ENCODE measurements at regions not wholly inside any gene's neighbourhood (a gene's known extent, or its start where the extent isn't known, plus 50 kb on each side); places are given as distances from the start of the nearest gene placed in this dataset.

DNA sequence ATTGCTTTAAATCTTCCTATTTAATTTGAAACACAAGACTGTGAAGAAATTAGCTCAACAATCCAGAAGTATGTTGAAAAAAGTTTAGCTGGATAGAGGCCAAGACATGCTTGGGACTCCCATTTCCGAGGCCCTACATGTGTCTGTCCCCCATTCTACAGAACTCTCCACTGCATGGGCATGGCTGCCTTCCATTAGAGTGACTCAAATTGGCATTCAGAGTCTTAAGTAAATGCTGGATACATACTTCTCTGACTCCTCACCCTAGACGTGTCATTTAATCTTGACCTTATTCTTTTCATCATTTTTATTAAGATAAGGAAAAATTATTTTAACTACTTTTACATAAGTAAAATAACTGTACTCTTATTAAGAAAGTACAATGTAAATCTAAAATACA lies 530.4 kb upstream of the CDH9 start:
- TF ChIP-seq CBX8 (IDR thresholded peaks at IDR 0.05; ENCODE audit: borderline replicate concordance, low read depth, low read length) (no peak), TEAD4 (IDR thresholded peaks at IDR 0.05; ENCODE audit: low read depth, low read length) (no peak), JUN (IDR thresholded peaks at IDR 0.05; ENCODE audit: low read depth, low read length) (no peak), EZH2 (IDR thresholded peaks at IDR 0.05; ENCODE audit: low read depth, low read length, severe bottlenecking) (no peak), CEBPB (IDR thresholded peaks at IDR 0.05; ENCODE audit: low read depth, low read length) (no peak), BRCA1 (IDR thresholded peaks at IDR 0.05; ENCODE audit: low read depth, low read length) (no peak), POLR2AphosphoS5 (IDR thresholded peaks at IDR 0.05; ENCODE audit: low read depth, low read length) (no peak), GTF2F1 (IDR thresholded peaks at IDR 0.05; ENCODE audit: borderline replicate concordance, low read depth, low read length) (no peak), POLR2A (IDR thresholded peaks at IDR 0.05; ENCODE audit: control extremely low read depth in 1 of 2, low read depth in 2 of 2, low read length in 2 of 2) (no peak)
- TF ChIP-seq, protein P1, sequence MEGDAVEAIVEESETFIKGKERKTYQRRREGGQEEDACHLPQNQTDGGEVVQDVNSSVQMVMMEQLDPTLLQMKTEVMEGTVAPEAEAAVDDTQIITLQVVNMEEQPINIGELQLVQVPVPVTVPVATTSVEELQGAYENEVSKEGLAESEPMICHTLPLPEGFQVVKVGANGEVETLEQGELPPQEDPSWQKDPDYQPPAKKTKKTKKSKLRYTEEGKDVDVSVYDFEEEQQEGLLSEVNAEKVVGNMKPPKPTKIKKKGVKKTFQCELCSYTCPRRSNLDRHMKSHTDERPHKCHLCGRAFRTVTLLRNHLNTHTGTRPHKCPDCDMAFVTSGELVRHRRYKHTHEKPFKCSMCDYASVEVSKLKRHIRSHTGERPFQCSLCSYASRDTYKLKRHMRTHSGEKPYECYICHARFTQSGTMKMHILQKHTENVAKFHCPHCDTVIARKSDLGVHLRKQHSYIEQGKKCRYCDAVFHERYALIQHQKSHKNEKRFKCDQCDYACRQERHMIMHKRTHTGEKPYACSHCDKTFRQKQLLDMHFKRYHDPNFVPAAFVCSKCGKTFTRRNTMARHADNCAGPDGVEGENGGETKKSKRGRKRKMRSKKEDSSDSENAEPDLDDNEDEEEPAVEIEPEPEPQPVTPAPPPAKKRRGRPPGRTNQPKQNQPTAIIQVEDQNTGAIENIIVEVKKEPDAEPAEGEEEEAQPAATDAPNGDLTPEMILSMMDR (IDR thresholded peaks at IDR 0.05; ENCODE audit: control extremely low read depth in 1 of 3, insufficient read depth in 1 of 3, low read depth in 1 of 3, low read length in 3 of 3): no peak

Data from H1 (cell line).